Muscle of arm (tissue), 1 donor: ENCODE measurements at regions not wholly inside any gene's neighbourhood (a gene's known extent, or its start where the extent isn't known, plus 50 kb on each side); places are given as distances from the start of the nearest gene placed in this dataset.

Experiments
- DNase-seq: peaks from one replicate; pipeline ENCODE4 v3.0.0-alpha.2; 2013

DNA sequence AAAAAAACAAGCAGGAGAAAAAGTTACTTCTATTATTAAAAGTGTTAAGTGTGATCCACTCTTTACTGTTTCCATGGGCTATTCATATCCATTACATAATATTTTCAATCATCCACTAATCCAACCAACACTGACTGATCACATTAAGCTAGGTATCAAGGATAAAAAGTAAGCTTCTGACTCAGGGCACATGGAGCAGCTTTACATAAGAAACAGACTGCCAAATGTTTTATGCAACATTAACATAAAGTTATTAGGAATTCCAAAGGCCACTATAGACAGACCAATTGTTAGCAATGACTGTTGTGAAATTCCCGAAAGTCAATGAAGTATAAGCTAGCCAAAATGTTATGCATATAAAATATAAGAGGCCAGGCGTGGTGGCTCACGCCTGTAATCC lies 277.6 kb downstream of the ZEB2 start:
- no peak for DNase-seq

DNA sequence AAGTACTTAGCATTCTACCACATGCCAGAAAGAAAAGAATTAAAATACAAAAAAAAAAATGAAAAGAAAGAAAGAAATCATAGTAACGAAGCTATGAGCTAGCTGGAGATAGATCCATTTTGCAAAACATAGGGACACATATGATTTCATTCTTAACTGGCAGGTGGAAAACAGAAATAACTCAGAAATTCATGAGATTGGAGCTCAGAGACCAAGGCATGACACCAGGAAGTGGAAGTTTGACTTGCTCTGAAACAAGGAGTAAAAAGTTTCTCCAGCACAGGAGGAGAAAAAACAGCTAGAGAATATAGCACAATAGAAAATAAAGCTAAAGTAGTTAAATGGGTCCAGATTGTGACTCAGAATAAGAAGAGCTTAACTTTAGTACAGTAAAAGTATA lies 278.1 kb downstream of the ZEB2 start:
- no peak for DNase-seq

DNA sequence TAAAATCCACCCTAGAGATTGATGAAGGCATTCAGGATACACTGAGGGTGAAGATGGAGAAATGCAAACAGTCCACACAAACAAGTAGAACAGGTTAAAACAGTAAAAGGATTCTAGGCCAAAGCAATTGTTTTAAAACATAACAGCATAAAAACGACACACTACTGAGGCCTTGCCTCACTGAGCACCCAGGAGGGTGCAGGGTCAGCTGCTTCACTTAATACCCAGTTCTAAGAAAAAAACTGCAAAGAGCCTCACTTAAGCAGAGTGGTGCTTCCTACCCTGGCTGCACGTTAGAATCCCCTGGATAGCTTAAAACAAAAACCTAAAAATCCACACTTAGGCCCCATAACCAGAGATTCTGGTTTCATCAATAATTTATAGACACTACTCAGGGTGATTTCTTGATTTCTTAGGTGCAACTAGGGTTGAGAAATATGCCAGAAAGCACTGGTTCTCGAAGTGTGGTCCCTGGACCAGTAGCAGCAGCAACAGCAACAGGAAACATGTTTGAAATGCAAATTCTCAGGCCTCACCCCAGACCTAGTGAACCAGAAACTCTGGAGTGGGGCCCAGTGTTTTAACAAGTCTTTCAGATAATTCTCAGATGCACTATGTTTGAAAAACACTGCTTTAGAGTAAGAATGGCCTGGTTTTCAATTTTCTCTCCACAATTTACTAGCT lies 279.1 kb downstream of the ZEB2 start:
- no peak for DNase-seq

DNA sequence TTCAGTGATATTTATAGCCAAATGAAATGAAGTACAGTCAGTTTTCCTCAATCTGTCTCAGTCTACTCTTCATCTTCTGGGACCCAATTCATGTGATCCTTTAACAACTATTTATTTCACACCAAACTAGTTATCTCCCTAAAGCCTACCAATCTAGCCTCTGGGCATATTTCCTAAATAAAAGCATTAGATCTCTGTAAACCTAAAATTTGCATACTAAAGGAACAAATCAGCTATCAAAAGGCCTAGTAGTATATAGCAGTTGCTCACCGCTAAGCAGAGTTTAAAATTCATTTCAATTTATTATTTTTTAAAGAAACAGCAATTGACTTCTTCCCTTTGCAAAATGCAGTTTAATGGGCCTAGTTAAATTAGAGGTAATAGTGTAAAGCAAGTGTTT lies 280.2 kb downstream of the ZEB2 start:
- DNase-seq, result no peak

DNA sequence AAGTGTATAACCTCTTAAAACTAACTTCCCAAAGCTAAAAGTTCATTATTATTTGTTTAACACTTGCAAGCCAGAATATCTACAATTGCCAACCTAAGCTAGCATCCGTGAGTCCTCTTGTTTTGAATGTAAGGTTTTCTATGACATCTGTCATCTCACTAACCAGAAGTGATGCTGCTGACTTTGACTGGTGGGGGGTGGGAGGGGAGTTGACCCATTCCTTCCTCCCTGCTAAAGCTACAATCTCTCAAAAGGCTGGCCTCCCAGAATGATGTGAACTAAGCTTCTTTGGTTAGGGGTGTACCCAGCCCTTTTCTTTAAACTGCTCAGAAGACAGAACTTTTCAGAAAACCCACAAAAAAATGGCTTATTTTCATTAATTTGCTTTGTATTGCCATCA lies 280.6 kb downstream of the ZEB2 start:
- no peak for DNase-seq

DNA sequence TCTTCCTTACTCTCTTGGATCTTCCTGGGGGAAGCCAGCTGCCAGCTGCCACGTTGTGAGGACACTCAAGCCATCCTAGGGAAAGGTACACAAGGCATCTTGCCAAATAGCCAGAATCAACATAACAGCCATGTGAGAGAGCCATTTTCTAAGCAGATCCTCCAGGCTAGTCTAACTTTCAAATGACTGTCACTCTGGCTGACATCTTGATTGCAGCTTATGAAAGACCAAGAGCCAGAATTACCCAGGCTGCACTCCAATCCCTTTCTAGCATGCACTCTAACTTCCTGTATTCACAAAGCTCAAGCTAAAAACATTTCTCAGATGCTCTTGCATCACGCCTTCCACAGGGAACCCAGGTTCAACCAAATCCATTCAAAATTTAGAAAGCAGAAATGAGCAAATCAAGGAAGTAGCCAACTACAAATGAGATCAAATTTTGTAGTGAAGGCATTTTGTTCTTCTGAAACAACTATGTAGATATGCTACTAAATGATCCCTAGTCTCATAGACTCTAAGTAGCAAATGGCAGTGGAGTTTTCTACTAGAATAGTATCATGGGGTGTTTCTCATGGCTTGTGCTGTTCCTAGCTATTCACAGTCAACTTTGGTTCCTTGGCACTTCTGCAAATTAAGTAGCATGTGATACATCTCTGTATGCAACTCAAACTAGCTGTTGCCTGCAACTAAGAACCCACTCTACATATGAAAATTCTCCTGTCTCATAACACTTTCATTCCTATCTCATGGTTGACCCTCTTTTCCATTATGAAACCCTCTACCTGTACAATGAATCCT lies 281.9 kb downstream of the ZEB2 start:
- no peak for DNase-seq

GRCh38 chr2:144237108-144237507 lies 282.8 kb downstream of the ZEB2 start:
- DNase-seq, result no peak

- DNase-seq, result no peak
These were observed 284.9 kb downstream of the ZEB2 start for GRCh38 chr2:144235050-144235449.

GRCh38 chr2:144234542-144234871 lies 285.4 kb downstream of the ZEB2 start:
- DNase-seq, result no peak

- no peak for DNase-seq
These were observed 286.0 kb downstream of the ZEB2 start for GRCh38 chr2:144233733-144234541.

GRCh38 chr2:144233317-144233716 lies 286.6 kb downstream of the ZEB2 start:
- DNase-seq, result no peak

- no peak for DNase-seq
These were observed 289.4 kb downstream of the ZEB2 start for GRCh38 chr2:144230448-144231085.

DNA sequence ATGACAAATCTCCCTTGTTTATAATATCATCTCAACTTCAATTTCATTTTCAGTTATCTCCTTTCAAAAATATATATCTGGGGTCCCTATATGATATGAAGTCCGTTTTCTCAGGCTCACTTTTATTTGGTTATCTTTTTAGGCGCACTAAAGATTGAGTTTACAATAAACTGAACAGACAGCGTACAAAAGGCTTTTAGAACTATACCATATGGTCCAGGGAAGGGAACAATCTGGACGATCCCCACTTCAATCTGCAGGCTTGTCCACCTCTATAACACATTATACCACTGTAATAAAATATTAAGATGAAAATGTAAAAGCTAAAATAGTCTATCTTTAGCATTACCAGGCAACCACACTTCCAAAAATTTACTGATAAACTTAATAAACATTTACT lies 289.9 kb downstream of the ZEB2 start:
- DNase-seq, result no peak

DNA sequence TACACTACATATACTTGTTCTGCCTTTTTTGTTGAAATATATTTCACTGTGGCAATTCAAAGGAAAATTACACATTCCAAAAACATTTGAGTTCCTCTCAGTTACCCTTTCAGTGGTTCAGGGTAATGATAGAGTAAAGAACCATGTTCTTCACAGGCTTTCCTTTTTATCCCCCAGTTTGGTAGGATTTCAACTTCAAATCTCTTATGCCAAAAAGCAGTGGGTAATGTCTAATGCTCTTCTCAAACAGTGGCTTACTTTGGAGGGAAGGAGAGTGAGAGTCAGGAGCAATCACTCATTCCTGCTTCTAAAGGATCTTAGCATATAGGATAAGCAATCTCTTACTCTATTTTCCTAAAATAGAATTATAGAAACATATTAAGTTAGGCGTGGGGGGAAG lies 290.6 kb downstream of the ZEB2 start:
- no peak for DNase-seq

GRCh38 chr2:144227427-144228105 lies 292.4 kb downstream of the ZEB2 start:
- no peak for DNase-seq

GRCh38 chr2:144225076-144225475 lies 294.8 kb downstream of the ZEB2 start:
- no peak for DNase-seq

- DNase-seq, result no peak
These were observed 295.4 kb downstream of the ZEB2 start for GRCh38 chr2:144224472-144224871.

GRCh38 chr2:144219979-144220378 lies 299.9 kb downstream of the ZEB2 start:
- no peak for DNase-seq

DNA sequence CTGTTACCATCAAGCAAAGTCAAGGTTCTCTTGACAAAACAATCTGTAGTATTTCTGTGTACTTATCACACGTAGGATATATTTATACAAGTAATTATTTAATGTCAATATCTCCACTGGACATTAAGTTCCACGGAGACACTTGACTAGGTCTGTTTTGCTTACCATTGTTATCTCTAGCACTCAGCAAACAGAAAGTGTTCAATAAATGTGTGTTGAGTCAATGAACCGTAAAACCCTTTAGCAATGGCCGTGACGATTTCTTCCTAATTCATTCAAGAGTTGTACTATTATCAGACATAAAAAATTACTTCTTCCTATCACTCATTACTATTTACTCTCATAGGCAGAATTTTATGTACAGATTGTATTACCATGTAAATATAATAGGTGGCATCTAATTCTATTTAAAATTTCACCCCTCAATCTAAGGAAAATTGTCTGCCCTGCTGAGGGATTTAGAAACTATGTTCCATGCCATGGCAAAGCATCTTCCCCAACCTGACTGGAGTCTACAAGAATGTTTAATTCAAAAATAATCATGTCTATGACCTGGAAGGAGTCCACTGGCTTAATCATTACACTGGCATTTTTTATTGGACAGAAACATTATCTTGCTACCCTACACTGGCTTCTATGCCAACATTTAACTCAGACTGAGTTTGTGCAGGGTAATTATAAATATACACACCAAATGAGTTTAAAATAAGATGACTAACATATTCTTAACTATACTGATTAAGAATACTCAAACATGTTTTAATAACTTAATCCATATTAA lies 301.9 kb downstream of the ZEB2 start:
- DNase-seq, result no peak

DNA sequence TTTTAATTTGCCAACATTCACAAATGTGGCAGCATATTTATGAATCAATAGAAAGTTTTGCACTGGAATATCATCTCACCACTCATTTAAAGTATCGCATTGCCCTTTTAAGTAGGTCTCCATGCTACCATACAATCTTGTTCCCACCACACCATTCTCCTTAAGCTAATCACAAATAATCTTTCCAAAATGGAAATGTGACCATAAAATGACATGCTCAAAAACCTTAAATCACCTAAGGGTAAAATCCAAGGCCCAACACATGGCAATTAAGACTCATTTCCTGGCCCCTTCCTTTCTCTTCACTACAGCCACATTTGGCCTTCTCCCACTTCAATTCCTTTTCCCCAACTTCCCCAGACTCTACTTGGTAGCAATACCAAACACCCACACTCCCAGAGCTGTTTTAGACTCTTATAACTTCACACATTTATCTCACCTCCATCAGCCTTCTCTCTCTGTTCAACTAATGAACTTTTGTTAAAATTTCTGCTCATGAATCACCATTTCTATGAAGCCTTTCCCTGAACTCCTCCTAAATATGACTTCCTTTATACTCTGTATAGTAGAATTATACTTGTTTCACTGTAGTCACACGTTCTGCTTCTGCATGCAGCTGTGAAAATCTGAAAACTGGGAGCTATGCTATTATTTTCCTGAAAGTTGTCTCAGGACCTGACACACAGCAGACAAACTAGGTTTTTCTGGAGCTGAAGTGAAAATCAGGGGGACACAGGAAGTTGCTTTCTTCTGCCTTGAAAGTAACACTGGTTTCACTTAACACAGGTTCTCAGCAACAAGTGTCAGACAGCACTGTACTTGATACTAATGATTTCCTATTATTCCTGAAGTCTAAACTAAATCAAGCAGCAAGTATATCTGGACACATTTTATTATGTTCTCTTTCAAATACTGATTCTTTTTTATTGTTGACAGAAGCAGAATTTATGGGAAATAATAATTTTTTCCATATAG lies 303.9 kb downstream of the ZEB2 start:
- DNase-seq, result no peak
